ENCODE measurements at regions not wholly inside any gene's neighbourhood (a gene's known extent, or its start where the extent isn't known, plus 50 kb on each side); places are given as distances from the start of the nearest gene placed in this dataset.

- Histone ChIP-seq H3K4me1 (ENCODE audit: insufficient read depth, low read length) (no peaks in the 10 kb centered on the region), H3K9me3 (ENCODE audit: insufficient read depth, low read depth, low read length) (no peaks in the 10 kb centered on the region), H3K9ac (ENCODE audit: low read length) (no peak overlapping the region), H3K4me3 (ENCODE audit: insufficient read depth, low read depth, low read length) (no peak overlapping the region), H3K36me3 (ENCODE audit: insufficient read depth, low read length) (no peaks in the 10 kb centered on the region), H3K27ac (ENCODE audit: low read depth, low read length) (no peak overlapping the region), H3K4me2 (ENCODE audit: low read length) (no peak overlapping the region), H3K79me2 (ENCODE audit: insufficient read depth, low read length) (no peaks in the 10 kb centered on the region), H3K27me3 (ENCODE audit: insufficient read depth, low read length) (no peaks in the 10 kb centered on the region), H2AFZ (ENCODE audit: low read depth, low read length) (no peak overlapping the region), H4K20me1 (ENCODE audit: insufficient read depth, low read length) (no peaks in the 10 kb centered on the region)
- FAIRE-seq (no peak), DNase-seq (ENCODE audit: low read depth) (no peak)
- H3K27ac Mint-ChIP-seq (ENCODE audit: unreplicated experiment) = no peak overlapping the region
- no peaks in the 10 kb centered on the region for H3K36me3 Mint-ChIP-seq (ENCODE audit: low read depth, unreplicated experiment)
- H3K4me1 Mint-ChIP-seq (ENCODE audit: low read depth, unreplicated experiment) = no peaks in the 10 kb centered on the region
- H3K4me3 Mint-ChIP-seq (ENCODE audit: unreplicated experiment) = no peak overlapping the region
- no peaks in the 10 kb centered on the region for H3K27me3 Mint-ChIP-seq (ENCODE audit: low read depth, unreplicated experiment)
- TF ChIP-seq EZH2 (IDR thresholded peaks at IDR 0.05; ENCODE audit: insufficient read depth, low read length) (no peak), CTCF (IDR thresholded peaks at IDR 0.05; ENCODE audit: insufficient read depth, low read depth, low read length) (no peak)
- peaks cover 1% of the 10 kb centered on the region for H3K9me3 Mint-ChIP-seq (ENCODE audit: unreplicated experiment)
Measured at GRCh38 chr4:79223993-79224776, 101.7 kb downstream of the NAA11 start.

- no peak for FAIRE-seq
- Histone ChIP-seq H3K27ac (ENCODE audit: low read depth, low read length) (no peak overlapping the region), H3K79me2 (ENCODE audit: insufficient read depth, low read length) (no peaks in the 10 kb centered on the region), H2AFZ (ENCODE audit: low read depth, low read length) (no peak overlapping the region), H3K4me3 (ENCODE audit: insufficient read depth, low read depth, low read length) (no peak overlapping the region), H3K36me3 (ENCODE audit: insufficient read depth, low read length) (no peaks in the 10 kb centered on the region), H3K4me2 (ENCODE audit: low read length) (no peak overlapping the region), H3K9ac (ENCODE audit: low read length) (no peak overlapping the region), H3K9me3 (ENCODE audit: insufficient read depth, low read depth, low read length) (no peaks in the 10 kb centered on the region), H3K27me3 (ENCODE audit: insufficient read depth, low read length) (no peaks in the 10 kb centered on the region), H3K4me1 (ENCODE audit: insufficient read depth, low read length) (no peaks in the 10 kb centered on the region), H4K20me1 (ENCODE audit: insufficient read depth, low read length) (no peaks in the 10 kb centered on the region)
- Mint-ChIP-seq H3K4me3 (ENCODE audit: unreplicated experiment) (no peak overlapping the region), H3K27ac (ENCODE audit: unreplicated experiment) (no peak overlapping the region), H3K9me3 (ENCODE audit: unreplicated experiment) (peaks cover 1% of the 10 kb centered on the region), H3K36me3 (ENCODE audit: low read depth, unreplicated experiment) (no peaks in the 10 kb centered on the region), H3K4me1 (ENCODE audit: low read depth, unreplicated experiment) (no peaks in the 10 kb centered on the region), H3K27me3 (ENCODE audit: low read depth, unreplicated experiment) (no peaks in the 10 kb centered on the region)
- TF ChIP-seq EZH2 (IDR thresholded peaks at IDR 0.05; ENCODE audit: insufficient read depth, low read length) (no peak), CTCF (IDR thresholded peaks at IDR 0.05; ENCODE audit: insufficient read depth, low read depth, low read length) (no peak)
- DNase-seq (ENCODE audit: low read depth) = no peak
Measured at GRCh38 chr4:79217025-79217424, 108.8 kb downstream of the NAA11 start.

GRCh38 chr4:79213702-79214101 is 112.2 kb downstream of the NAA11 start:
- no peaks in the 10 kb centered on the region for H3K79me2 ChIP-seq (ENCODE audit: insufficient read depth, low read length)
- no peaks in the 10 kb centered on the region for H3K36me3 Mint-ChIP-seq (ENCODE audit: low read depth, unreplicated experiment)
- H3K27me3 ChIP-seq (ENCODE audit: insufficient read depth, low read length) = no peaks in the 10 kb centered on the region
- no peaks in the 10 kb centered on the region for H3K27me3 Mint-ChIP-seq (ENCODE audit: low read depth, unreplicated experiment)
- TF ChIP-seq CTCF (IDR thresholded peaks at IDR 0.05; ENCODE audit: insufficient read depth, low read depth, low read length) = no peak
- no peak for TF ChIP-seq EZH2 (IDR thresholded peaks at IDR 0.05; ENCODE audit: insufficient read depth, low read length)
- DNase-seq (ENCODE audit: low read depth) (no peak), FAIRE-seq (no peak)
- H3K36me3 ChIP-seq (ENCODE audit: insufficient read depth, low read length) = no peaks in the 10 kb centered on the region
- no peak overlapping the region for H3K4me3 ChIP-seq (ENCODE audit: insufficient read depth, low read depth, low read length)
- no peak overlapping the region for H3K4me3 Mint-ChIP-seq (ENCODE audit: unreplicated experiment)
- no peaks in the 10 kb centered on the region for H3K9me3 ChIP-seq (ENCODE audit: insufficient read depth, low read depth, low read length)
- H3K27ac ChIP-seq (ENCODE audit: low read depth, low read length) = no peak overlapping the region
- H3K4me1 Mint-ChIP-seq (ENCODE audit: low read depth, unreplicated experiment) = peaks cover 8% of the 10 kb centered on the region
- no peak overlapping the region for H3K9ac ChIP-seq (ENCODE audit: low read length)
- H4K20me1 ChIP-seq (ENCODE audit: insufficient read depth, low read length) = no peaks in the 10 kb centered on the region
- no peak overlapping the region for H2AFZ ChIP-seq (ENCODE audit: low read depth, low read length)
- H3K4me1 ChIP-seq (ENCODE audit: insufficient read depth, low read length) = no peaks in the 10 kb centered on the region
- peaks cover 2% of the 10 kb centered on the region for H3K9me3 Mint-ChIP-seq (ENCODE audit: unreplicated experiment)
- no peak overlapping the region for H3K4me2 ChIP-seq (ENCODE audit: low read length)
- no peak overlapping the region for H3K27ac Mint-ChIP-seq (ENCODE audit: unreplicated experiment)

All from astrocyte (in vitro differentiated cells and primary cell).